Activated CD8-positive, alpha-beta memory T cell treated with anti-CD3 and anti-CD28 coated beads, Interleukin-2, amount 10 ng/mL, durations not matched to agents 7 days and 5 days (primary cell): ENCODE measurements at regions not wholly inside any gene's neighbourhood (a gene's known extent, or its start where the extent isn't known, plus 50 kb on each side); places are given as distances from the start of the nearest gene placed in this dataset.

Experiments
- ATAC-seq: fragments of 150-1000 bp; cut with Tn5 transposase; one replicate; pipeline ENCODE4 v1.10.0; 2021; ENCODE audit warnings: moderate library complexity
- CTCF ChIA-PET: fragments of 350-600 bp; sonication (Branson Sonifier 250); formaldehyde crosslinking; loops from one replicate; lab custom pipeline; 2021; ENCODE audit warnings: antibody characterized with exemption; lab: Charles Lee
- DNase-seq: peaks from one replicate; pipeline ENCODE4 v3.0.0-alpha.2; 2020
- H3K27ac Mint-ChIP-seq: one replicate; pipeline ENCODE4 v1.8.0; 2021; ENCODE audit warnings: mild to moderate bottlenecking, mixed read lengths
- H3K27me3 Mint-ChIP-seq: one replicate; pipeline ENCODE4 v1.8.0; 2021; ENCODE audit warnings: mixed read lengths
- H3K36me3 Mint-ChIP-seq: one replicate; pipeline ENCODE4 v1.8.0; 2021; ENCODE audit warnings: mild to moderate bottlenecking, mixed read lengths
- H3K4me1 Mint-ChIP-seq: one replicate; pipeline ENCODE4 v1.8.0; 2021; ENCODE audit warnings: mixed read lengths
- H3K4me3 Mint-ChIP-seq: one replicate; pipeline ENCODE4 v1.8.0; 2021; ENCODE audit warnings: mild to moderate bottlenecking, moderate library complexity, mixed read lengths
- H3K9me3 Mint-ChIP-seq: one replicate; pipeline ENCODE4 v1.8.0; 2022; ENCODE audit warnings: low read depth, mixed read lengths

DNA sequence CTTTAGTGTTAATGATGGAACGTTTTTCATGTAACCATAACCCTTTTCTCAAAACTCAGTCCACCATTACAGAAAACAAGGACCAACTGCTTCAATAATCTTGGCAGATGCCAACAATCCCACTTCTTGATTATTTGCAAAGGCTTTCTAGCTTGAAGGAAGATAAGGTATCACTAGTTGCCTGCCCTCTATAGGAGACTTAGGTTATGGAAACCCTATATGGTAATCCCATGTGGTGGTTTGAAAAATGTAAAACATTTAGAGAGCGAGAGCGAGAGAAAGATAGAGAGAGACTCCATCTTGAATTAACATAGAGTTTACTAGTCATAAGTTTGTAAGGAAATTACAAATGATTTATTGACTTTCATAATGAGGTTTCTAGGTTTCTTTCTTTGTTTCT is 1627.5 kb upstream of the TENM3 start:
- Mint-ChIP-seq H3K36me3 (no peaks in the 10 kb centered on the region), H3K27ac (no peak overlapping the region), H3K4me1 (no peaks in the 10 kb centered on the region), H3K4me3 (no peak overlapping the region), H3K9me3 (no peaks in the 10 kb centered on the region), H3K27me3 (no peaks in the 10 kb centered on the region)
- DNase-seq (no peak), ATAC-seq (no peak)
- CTCF ChIA-PET = no interaction called here

DNA sequence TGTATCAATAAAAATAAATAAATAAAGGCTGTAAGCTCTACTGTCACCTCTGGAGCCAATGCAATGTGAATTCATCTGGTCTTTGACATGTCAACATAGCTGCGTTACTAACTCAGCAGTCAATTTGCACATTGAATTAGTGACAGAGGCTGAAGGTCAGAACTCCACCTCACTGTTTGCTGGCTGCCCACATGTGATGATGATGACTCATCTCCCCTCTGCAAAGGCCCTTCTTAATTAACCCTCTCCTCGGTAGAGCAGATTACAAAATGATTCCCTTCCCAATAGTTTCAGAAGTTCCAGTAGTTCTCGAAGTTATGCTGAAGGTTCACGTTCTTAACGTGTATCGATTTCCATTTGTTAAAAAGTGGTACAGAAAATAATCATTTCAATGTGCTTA is 1626.0 kb upstream of the TENM3 start:
- no peaks in the 10 kb centered on the region for H3K36me3 Mint-ChIP-seq
- no peak for ATAC-seq
- H3K4me1 Mint-ChIP-seq = no peaks in the 10 kb centered on the region
- H3K27me3 Mint-ChIP-seq = no peaks in the 10 kb centered on the region
- no peak for DNase-seq
- no peaks in the 10 kb centered on the region for H3K9me3 Mint-ChIP-seq
- CTCF ChIA-PET = no interaction called here
- no peak overlapping the region for H3K27ac Mint-ChIP-seq
- no peak overlapping the region for H3K4me3 Mint-ChIP-seq

DNA sequence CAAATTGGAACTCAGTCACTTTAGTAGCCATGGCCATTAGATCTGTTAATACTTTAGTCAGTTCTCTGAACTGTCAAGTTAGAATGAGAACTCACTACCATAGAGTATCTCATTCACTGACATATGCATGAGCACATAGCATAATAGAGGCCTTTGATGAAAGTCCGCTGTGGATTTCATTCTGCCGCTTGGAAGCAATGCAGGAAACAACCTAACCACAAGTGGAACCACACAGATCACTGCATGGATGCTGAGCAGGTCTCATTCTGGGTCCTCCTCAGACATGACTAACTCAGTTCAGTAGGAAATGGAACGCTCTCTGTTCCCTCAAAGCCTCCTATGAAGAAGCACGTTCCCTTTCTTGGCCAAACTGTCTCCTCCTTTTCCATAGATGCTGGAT is 1624.8 kb upstream of the TENM3 start:
- Mint-ChIP-seq H3K4me3 (no peak overlapping the region), H3K4me1 (no peaks in the 10 kb centered on the region), H3K36me3 (no peaks in the 10 kb centered on the region), H3K27me3 (no peaks in the 10 kb centered on the region), H3K27ac (no peak overlapping the region), H3K9me3 (no peaks in the 10 kb centered on the region)
- no peak for DNase-seq
- ATAC-seq = no peak
- CTCF ChIA-PET = no interaction called here

DNA sequence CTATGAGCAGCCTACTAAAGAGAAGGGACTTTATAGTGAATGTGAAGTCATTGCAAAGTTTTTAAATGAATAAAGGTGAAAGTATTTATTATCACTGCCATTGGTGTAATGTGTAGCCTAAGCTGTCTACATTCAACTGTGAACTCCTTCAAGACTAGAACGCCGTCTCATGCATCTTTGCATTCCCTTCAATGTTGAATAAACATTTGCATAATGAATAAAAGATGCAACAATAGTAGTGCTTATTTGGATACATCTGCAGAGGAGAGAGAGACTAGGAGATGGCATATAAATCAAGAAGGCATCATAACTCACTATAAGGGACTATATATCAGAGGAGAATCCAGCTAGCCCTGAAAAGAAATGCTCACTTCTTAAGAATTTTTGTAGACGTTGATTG is 1623.8 kb upstream of the TENM3 start:
- CTCF ChIA-PET = no interaction called here
- no peaks in the 10 kb centered on the region for H3K4me1 Mint-ChIP-seq
- no peak for ATAC-seq
- H3K36me3 Mint-ChIP-seq = no peaks in the 10 kb centered on the region
- H3K9me3 Mint-ChIP-seq = no peaks in the 10 kb centered on the region
- H3K27ac Mint-ChIP-seq = no peak overlapping the region
- no peak for DNase-seq
- H3K27me3 Mint-ChIP-seq = no peaks in the 10 kb centered on the region
- no peak overlapping the region for H3K4me3 Mint-ChIP-seq

DNA sequence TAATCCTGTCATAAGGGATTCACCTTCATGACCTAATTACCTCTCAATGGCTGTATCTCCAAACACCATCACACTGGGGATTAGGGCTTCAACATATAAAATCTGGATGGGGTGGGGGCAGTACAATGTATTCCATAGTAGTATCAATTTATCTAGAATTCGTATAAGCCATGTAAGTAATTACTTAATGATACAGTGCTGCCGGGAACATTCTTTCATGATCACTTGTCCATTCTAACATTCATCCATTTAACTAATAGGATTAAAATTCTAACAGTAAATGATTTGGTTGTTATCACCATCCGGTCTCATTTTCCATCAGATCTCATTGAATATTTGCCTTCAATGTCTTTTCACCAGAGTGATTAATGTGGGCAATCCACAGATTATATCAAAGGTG is 1620.9 kb upstream of the TENM3 start:
- CTCF ChIA-PET = no interaction called here
- no peaks in the 10 kb centered on the region for H3K9me3 Mint-ChIP-seq
- H3K36me3 Mint-ChIP-seq = no peaks in the 10 kb centered on the region
- no peaks in the 10 kb centered on the region for H3K27me3 Mint-ChIP-seq
- no peak for ATAC-seq
- no peak for DNase-seq
- H3K4me3 Mint-ChIP-seq = no peak overlapping the region
- no peak overlapping the region for H3K27ac Mint-ChIP-seq
- H3K4me1 Mint-ChIP-seq = no peaks in the 10 kb centered on the region

DNA sequence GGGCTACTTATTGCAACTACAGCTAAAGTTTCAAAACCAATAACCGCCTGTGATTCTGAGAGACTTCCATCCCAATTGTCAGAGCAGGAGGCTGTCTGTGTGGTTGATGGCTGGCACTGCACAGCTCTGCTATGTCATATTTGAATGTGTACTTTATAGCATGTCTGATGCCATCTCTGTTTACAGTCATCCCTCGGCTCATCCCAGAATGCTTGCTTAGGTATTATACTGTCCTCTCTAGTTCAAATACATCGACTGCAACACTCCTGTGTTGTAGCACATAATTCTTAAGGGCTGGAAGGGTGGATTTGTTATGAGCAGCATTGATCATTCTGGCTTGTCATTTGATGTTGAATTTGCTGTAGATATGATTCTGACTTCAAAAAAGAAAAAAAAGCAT is 1617.5 kb upstream of the TENM3 start:
- CTCF ChIA-PET = no interaction called here
- H3K27me3 Mint-ChIP-seq = no peaks in the 10 kb centered on the region
- DNase-seq (no peak), ATAC-seq (no peak)
- H3K36me3 Mint-ChIP-seq = no peaks in the 10 kb centered on the region
- H3K4me3 Mint-ChIP-seq = no peak overlapping the region
- no peaks in the 10 kb centered on the region for H3K4me1 Mint-ChIP-seq
- H3K27ac Mint-ChIP-seq = no peak overlapping the region
- no peaks in the 10 kb centered on the region for H3K9me3 Mint-ChIP-seq

DNA sequence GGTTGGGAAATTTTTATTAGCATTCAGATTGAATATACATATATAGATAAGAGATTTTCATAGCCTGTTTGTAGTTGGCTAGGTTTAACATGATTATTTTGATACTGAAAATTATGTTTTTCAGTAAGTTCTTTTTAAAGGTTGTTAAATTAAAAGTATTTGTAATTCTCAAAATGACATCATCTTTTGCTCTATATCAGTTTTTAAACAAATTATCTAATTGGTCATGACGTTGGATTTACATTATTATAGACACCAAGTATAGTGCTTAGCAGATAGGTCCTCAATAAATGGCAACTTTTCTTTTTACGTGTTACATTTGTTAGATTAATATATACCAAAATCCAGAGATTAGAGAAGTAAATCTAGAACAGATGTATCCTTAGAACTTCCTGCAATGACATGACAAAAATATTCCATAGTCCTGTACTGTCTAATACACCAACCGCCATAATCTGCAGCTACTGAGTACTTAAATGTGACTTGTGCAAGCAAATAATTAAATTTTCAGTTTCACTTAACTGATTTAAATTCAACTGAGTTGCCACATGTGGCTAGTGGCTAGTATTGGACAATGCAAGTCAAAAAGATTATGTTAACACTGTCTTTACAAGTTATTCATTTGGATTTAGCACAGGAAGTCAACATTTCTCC is 1613.1 kb upstream of the TENM3 start:
- Mint-ChIP-seq H3K27me3 (no peaks in the 10 kb centered on the region), H3K36me3 (no peaks in the 10 kb centered on the region), H3K4me3 (no peak overlapping the region), H3K9me3 (no peaks in the 10 kb centered on the region), H3K4me1 (no peaks in the 10 kb centered on the region), H3K27ac (no peak overlapping the region)
- ATAC-seq = no peak
- no peak for DNase-seq
- CTCF ChIA-PET = no interaction called here

DNA sequence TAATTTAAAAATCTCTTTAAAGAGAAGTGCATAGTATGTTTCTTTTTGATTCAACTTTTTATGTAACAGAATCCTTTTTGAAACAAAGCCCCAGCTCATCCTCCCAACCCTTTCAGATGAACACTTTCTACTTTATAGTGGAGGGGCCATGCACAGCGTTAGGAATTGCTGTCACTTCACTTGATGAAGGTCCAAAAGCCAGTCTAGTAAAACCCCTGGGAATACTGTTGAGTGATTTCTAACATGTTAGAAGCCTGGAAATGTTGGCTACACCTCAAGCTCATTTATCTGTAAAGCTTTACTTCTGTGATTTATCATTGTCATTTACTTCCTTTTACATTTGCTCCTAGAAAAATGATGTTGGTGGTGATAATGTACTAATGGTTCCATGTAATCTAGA is 1608.9 kb upstream of the TENM3 start:
- no peaks in the 10 kb centered on the region for H3K9me3 Mint-ChIP-seq
- H3K4me1 Mint-ChIP-seq = no peaks in the 10 kb centered on the region
- H3K4me3 Mint-ChIP-seq = no peak overlapping the region
- H3K36me3 Mint-ChIP-seq = no peaks in the 10 kb centered on the region
- H3K27me3 Mint-ChIP-seq = no peaks in the 10 kb centered on the region
- ATAC-seq = no peak
- H3K27ac Mint-ChIP-seq = no peak overlapping the region
- DNase-seq = no peak
- CTCF ChIA-PET = no interaction called here

DNA sequence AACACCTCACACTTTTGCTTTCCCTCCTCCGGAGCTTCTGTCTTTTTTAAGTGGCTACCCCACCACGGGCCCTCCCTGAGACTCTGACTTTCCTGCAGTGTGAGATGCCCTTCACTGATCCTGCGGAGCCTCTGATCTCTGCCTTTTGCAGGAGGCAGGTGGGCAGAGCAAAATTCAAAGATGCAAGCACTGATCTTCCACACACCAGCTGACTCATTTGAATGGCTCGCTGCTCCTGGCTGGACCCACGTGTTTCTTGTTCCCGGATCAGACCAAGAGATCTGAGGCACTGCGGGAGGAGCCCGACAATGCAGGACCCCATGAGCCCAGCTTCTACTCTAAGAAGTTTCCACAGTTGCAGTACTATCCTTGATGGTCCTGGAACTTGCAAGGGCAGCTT is 1607.9 kb upstream of the TENM3 start:
- DNase-seq = no peak
- no peaks in the 10 kb centered on the region for H3K4me1 Mint-ChIP-seq
- H3K27me3 Mint-ChIP-seq = no peaks in the 10 kb centered on the region
- no peaks in the 10 kb centered on the region for H3K9me3 Mint-ChIP-seq
- H3K36me3 Mint-ChIP-seq = no peaks in the 10 kb centered on the region
- CTCF ChIA-PET = no interaction called here
- ATAC-seq = no peak
- no peak overlapping the region for H3K27ac Mint-ChIP-seq
- no peak overlapping the region for H3K4me3 Mint-ChIP-seq

DNA sequence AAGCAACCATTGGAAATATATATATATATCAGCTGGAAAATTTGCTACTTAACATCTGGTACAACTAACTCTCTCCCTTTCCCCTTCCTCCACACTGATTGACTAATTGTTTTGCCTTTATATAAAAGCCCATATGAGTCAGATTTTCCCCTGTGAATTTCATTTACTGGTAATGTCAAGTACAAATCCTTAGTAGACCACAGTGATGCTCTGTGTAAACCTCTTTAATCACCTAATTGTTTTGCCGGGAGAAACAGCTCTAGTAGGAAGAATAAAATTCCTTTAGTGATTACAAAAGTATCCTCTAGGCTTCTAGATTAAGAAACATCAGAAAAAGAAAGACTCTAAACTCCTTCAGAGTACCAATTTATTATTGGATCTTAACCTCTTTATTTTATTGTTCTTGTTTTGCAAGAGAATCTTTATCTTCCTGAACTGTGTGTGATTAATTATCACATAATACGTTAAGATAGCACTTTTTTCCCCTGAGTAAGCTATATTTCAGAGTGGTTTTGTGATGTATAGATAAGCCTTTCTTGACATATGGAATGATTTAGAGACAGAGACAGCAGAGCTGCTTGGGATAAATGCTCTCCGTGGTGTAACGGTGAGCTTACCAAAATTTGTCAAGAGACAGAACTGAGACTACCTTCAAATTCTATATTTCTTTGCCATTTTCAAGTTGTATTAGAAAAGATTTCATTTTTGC is 1606.4 kb upstream of the TENM3 start:
- Mint-ChIP-seq H3K9me3 (no peaks in the 10 kb centered on the region), H3K27ac (no peak overlapping the region), H3K4me1 (no peaks in the 10 kb centered on the region), H3K4me3 (no peak overlapping the region), H3K36me3 (no peaks in the 10 kb centered on the region), H3K27me3 (no peaks in the 10 kb centered on the region)
- CTCF ChIA-PET = no interaction called here
- DNase-seq (no peak), ATAC-seq (no peak)

DNA sequence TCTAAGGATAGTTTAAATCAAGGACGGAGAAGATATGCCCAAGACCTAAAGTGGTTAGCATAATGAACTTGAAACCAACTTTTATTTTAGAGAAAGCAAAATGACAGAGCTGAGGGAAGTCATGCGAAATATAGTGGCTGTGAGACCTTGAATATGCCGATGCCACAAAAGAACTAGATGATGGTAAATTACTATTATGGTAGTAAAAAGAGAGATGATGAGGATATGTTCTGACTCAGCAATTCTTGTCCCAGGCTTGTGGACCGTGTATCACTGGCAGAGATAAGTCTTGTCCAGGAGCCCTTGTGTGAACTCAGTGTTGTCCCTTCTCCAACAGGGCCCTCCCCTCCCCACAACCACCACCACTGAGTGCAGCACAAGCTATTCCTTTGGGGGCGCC is 1605.6 kb upstream of the TENM3 start:
- H3K9me3 Mint-ChIP-seq = no peaks in the 10 kb centered on the region
- H3K27me3 Mint-ChIP-seq = no peaks in the 10 kb centered on the region
- ATAC-seq = no peak
- CTCF ChIA-PET = no interaction called here
- no peaks in the 10 kb centered on the region for H3K4me1 Mint-ChIP-seq
- no peak overlapping the region for H3K27ac Mint-ChIP-seq
- no peaks in the 10 kb centered on the region for H3K36me3 Mint-ChIP-seq
- no peak overlapping the region for H3K4me3 Mint-ChIP-seq
- DNase-seq = no peak

DNA sequence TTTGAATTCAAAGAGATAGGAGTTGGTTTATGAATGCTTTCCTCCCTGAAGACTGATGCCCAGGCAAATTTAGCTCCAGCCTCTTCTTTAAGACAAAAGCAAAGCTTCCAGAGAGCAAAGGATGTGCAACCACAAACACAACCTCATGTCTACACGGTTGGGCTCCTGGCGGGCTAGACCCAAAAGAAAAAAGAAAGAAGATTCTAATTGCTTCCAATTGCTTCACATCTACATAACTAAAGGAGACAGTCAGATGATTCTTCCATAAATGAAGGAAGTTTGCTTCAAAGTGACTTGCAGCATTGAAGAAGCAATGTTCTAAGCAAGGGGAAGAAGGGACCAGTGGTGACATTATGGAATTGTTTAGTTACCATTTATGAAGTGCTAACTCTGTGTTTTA is 1603.0 kb upstream of the TENM3 start:
- H3K9me3 Mint-ChIP-seq = no peaks in the 10 kb centered on the region
- H3K27ac Mint-ChIP-seq = no peak overlapping the region
- no peak overlapping the region for H3K4me3 Mint-ChIP-seq
- H3K4me1 Mint-ChIP-seq = no peaks in the 10 kb centered on the region
- ATAC-seq (no peak), DNase-seq (no peak)
- no peaks in the 10 kb centered on the region for H3K36me3 Mint-ChIP-seq
- CTCF ChIA-PET = no interaction called here
- H3K27me3 Mint-ChIP-seq = no peaks in the 10 kb centered on the region

DNA sequence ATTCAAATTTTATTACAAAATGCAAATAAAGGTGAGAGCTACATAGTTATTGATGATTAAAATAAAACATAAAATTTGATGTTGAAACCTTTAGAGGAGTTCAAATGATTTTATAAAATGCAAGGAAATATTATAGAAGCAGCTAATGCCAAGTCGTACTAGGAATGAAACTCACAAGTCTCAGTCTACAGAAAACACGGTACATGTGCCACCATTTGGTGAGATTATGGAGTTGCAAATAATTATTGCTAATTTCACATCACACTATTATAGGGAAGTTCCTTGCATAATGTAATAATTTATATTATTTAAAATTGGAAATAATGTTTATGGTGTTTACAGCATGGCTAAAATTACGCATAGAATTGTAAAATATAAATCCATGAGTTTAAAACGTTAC is 1601.7 kb upstream of the TENM3 start:
- Mint-ChIP-seq H3K4me3 (no peak overlapping the region), H3K9me3 (no peaks in the 10 kb centered on the region), H3K36me3 (no peaks in the 10 kb centered on the region), H3K27me3 (no peaks in the 10 kb centered on the region), H3K4me1 (no peaks in the 10 kb centered on the region), H3K27ac (no peak overlapping the region)
- no peak for ATAC-seq
- CTCF ChIA-PET = no interaction called here
- DNase-seq = no peak

DNA sequence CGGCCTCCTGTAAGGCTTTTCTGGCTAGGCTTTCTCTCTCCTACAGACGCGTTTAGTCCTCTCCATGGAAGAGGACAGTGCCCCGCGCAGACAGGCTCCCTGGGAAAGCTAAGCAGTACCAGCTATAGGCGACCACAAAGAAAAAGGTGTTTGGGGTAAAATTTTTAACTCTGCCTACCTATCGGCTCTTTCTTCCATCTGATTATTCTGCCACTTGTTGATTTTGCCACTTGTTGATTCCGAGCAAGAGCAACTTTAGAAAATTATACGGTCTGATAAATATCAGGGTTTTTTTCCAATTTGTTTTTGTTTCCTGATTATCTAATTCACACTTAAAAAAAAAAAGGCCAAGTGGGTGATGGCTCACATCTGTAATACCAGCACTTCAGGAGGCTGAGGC is 1600.5 kb upstream of the TENM3 start:
- ATAC-seq (no peak), DNase-seq (no peak)
- Mint-ChIP-seq H3K36me3 (no peaks in the 10 kb centered on the region), H3K27ac (no peak overlapping the region), H3K9me3 (no peaks in the 10 kb centered on the region), H3K27me3 (no peaks in the 10 kb centered on the region), H3K4me1 (no peaks in the 10 kb centered on the region), H3K4me3 (no peak overlapping the region)
- CTCF ChIA-PET = no interaction called here
